Rectal smooth muscle tissue (tissue), 1 donor: ENCODE measurements at regions not wholly inside any gene's neighbourhood (a gene's known extent, or its start where the extent isn't known, plus 50 kb on each side); places are given as distances from the start of the nearest gene placed in this dataset.

ENCODE experiments used
- H3K27ac ChIP-seq: one replicate; pipeline ENCODE4 v1.7.0; 2013; ENCODE audit warnings: low read depth, low read length, inconsistent platforms
- H3K27me3 ChIP-seq: one replicate; pipeline ENCODE4 v1.7.0; 2013; ENCODE audit warnings: low read length; ENCODE audit not compliant: control insufficient read depth, insufficient read depth
- H3K36me3 ChIP-seq: one replicate; pipeline ENCODE4 v1.7.0; 2013; ENCODE audit warnings: low read length; ENCODE audit not compliant: control insufficient read depth, insufficient read depth
- H3K4me1 ChIP-seq: one replicate; pipeline ENCODE4 v1.7.0; 2013; ENCODE audit warnings: low read length; ENCODE audit not compliant: control insufficient read depth, insufficient read depth
- H3K4me3 ChIP-seq: one replicate; pipeline ENCODE4 v1.7.0; 2013; ENCODE audit warnings: low read length
- H3K9ac ChIP-seq: one replicate; pipeline ENCODE4 v1.7.0; 2013; ENCODE audit warnings: low read length

DNA sequence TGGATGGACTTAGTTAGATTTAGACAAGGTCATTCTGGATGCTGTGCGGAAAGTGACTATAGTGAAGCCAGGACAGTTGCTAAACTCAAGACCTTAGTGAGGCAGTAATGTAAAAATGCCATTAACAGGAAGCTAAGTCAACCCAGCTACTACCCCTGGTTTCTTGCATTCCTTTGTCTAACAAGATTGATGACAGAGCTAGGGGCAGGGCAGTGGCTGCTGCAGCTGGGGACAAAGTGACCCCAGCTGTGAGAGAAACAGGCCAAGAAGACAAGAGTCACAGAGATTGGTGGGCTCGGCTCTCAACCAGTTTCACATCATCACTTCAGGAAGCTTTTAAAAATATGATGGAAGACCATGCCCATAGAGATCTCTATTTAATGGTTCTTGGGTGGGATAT, 110.4 kb upstream of the POU2AF2 start:
- no peaks in the 10 kb centered on the region for H3K27me3 ChIP-seq
- H3K4me3 ChIP-seq, result no peak overlapping the region
- H3K9ac ChIP-seq, result no peak overlapping the region
- H3K27ac ChIP-seq, result no peak overlapping the region
- no peaks in the 10 kb centered on the region for H3K36me3 ChIP-seq
- no peaks in the 10 kb centered on the region for H3K4me1 ChIP-seq

DNA sequence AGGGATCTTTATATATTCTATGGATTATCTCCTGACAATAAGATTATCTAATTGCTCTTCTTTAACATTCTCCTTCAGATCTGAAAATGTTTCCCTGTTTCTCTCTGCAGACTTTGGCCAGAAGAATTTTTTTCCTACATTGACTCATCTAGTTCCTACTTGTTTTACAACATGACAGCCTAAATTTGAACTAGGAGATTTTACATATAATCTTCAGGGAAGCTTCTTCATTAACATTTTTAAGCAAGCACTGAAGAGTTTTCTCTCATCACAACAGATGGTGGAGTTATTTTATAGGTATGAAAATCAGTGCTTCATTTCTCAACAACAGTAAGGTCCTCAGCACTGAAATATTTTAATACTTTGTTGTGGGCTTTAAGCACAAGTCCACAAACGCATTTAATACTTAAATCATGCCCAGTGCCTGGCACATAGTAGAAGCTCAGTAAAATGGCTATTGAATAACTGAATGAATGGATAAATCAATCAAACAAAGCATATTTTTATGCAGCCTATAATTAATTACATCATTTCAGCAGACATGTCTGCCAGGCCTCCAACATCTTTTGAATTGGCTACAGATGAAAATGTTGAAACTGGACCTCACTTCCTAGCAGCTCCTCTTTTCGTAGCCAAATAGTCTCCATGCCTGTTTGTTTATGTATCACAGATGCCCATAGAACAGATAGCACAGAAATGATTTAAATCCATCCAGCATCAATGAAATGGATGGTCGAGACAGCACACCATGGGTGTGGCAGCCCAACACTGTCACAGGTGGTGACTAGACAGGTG, 117.3 kb upstream of the POU2AF2 start:
- Histone ChIP-seq H3K9ac (no peak overlapping the region), H3K36me3 (no peaks in the 10 kb centered on the region), H3K4me3 (no peak overlapping the region), H3K4me1 (no peaks in the 10 kb centered on the region), H3K27me3 (no peaks in the 10 kb centered on the region), H3K27ac (no peak overlapping the region)

DNA sequence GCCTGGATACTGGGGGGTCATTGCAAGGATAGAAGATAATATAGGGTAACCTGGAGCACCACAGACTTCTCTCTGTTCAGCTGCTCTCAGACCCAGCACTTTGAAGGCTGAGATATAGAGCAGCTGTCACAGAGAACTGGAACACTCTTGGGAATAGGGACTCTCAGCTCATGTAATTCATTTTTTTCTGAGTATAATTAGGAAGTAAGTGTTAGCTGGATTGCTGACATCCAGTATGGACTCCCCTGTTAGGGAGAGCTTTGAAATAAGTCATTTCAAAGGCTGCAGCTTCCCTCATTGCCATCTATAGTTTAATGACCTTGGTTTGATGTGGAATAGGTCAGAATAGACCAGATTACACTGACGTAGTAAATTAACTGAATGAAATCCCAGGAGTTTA, 120.8 kb upstream of the POU2AF2 start:
- no peaks in the 10 kb centered on the region for H3K4me1 ChIP-seq
- no peaks in the 10 kb centered on the region for H3K27me3 ChIP-seq
- no peak overlapping the region for H3K9ac ChIP-seq
- H3K27ac ChIP-seq, result no peak overlapping the region
- no peaks in the 10 kb centered on the region for H3K36me3 ChIP-seq
- H3K4me3 ChIP-seq, result no peak overlapping the region

DNA sequence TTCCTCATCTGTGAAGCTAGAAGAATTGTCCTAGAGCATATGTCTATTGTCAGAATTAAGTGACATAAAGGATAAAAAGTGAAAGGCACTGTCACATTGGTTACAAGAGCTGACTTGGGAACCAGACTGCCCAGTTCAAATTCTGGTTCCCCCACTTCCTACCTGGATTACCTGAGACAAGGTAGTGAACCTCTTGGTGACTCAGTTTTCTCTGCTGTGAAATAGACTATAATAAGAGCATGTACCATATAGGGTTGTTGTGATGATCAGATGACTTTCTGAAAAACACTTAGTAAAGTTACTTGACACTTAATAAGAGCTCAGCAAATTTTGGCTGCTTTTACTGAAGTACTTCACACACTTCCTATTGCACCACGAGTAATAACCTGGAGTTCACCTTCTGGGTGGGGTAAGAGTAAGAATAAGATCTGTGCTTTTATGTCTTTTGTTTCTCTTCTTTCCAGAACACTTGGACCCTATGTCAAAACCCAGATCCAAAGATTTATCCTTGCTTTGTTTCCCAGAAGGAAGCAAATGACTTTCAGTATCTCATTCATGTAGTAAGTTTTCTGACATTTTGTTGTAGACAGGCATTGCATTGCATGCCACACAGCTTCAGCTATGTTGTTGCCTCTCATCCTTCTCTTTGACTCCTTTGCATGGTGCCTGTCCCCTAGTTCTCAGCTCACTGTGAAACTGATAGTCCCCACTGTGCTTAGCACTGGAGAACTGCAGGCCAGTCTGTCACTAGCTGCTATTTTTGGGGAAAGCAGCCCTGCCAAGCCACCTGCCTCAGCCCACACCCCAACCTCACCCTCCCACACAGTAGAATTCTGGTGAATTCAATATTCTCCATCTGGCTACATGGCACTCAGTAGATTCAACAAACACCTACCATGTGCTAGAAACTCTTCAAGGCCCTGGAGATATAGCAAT, 121.8 kb upstream of the POU2AF2 start:
- Histone ChIP-seq H3K27ac (no peak overlapping the region), H3K4me1 (no peaks in the 10 kb centered on the region), H3K4me3 (no peak overlapping the region), H3K27me3 (no peaks in the 10 kb centered on the region), H3K36me3 (no peaks in the 10 kb centered on the region), H3K9ac (no peak overlapping the region)

DNA sequence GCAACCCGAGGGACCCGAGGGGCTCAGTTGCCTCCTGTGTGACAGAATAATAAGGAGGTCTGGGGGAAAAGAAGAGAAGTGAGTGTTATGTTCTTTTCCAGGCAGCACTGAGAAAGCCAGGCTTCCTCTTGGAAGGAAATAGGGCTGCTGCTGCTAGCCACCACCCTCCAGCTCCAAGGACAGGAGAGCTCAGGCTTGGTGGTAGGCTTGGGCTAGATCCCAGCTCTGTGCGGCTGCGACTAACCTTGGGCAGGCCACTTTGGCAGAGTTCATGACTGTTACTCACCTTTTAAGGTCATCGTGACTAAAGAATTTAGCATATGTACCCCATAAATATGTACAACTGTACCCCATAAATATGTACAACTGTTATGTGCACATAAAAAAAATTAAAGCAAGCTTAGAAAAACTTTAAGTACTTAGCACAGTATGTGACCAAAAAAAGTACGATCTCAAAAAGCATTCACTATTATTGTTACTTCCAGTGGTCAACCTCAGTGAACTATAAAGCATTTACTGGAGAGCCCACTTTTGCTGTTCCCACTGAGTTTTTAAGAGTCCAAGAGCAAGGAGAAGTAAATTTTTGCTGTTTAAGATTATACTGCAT, 124.7 kb upstream of the POU2AF2 start:
- Histone ChIP-seq H3K9ac (no peak overlapping the region), H3K4me3 (no peak overlapping the region), H3K27ac (no peak overlapping the region), H3K4me1 (no peaks in the 10 kb centered on the region), H3K27me3 (no peaks in the 10 kb centered on the region), H3K36me3 (no peaks in the 10 kb centered on the region)

DNA sequence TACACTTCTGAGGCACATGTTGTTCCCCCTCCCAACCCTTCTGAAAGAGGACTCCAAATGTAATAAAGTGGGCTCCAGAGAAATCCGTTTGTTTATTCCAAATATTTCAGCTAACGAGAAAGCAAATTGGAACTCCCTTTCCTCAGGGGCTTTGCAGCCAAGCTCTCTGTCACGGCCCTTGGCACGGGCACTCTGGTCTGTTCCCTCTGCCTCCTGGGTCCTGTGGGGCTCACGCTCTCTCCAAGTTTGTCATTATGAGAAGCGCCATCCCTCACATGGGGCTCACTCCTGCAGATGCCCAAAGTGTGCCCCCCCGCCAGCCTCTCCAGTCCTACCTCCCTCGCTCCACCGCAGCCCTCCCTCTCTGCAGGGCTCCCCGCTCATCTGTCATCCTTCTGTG, 125.4 kb upstream of the POU2AF2 start:
- no peak overlapping the region for H3K9ac ChIP-seq
- no peaks in the 10 kb centered on the region for H3K36me3 ChIP-seq
- H3K4me1 ChIP-seq, result no peaks in the 10 kb centered on the region
- no peak overlapping the region for H3K4me3 ChIP-seq
- H3K27me3 ChIP-seq, result no peaks in the 10 kb centered on the region
- no peak overlapping the region for H3K27ac ChIP-seq

DNA sequence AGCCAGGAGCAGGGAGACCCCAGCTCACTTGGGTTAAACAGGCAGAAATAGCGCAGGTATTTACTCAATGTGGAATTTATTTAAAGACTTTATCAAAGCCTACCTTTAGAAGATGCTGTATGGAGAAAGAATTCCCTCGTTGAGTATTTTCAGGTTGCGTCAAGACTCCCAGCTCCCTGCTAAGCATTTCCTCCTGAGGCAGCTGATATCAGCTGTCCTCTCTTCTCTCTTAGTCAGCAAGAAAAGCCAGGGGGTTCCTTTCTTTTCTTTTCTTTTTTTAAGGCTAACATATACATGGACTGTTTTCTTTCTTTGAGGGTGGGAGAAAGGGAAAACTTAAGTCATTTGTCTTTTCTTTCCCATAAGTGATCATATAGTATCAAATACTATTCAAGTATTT, 125.8 kb upstream of the POU2AF2 start:
- Histone ChIP-seq H3K27me3 (no peaks in the 10 kb centered on the region), H3K4me3 (no peak overlapping the region), H3K9ac (no peak overlapping the region), H3K27ac (no peak overlapping the region), H3K4me1 (no peaks in the 10 kb centered on the region), H3K36me3 (no peaks in the 10 kb centered on the region)

DNA sequence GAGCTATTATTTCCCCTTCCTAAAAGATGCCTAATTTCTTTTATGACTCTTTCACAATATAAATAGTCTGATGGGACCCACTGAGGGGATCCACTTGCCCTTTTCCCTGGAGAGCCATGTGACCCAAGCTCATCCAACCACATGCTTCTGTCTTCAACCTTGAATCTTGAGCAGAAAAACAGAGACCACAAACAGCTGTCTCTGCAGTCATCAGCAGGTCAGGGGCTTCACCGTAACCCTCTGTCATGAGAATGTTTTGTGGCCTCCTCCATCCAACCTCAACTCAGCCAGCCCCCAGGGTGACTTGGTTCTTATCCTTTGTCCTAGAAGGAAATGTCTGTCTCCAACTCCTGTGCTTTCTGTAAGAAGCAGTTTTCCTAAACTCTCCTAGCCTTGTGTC, 129.6 kb upstream of the POU2AF2 start:
- no peaks in the 10 kb centered on the region for H3K4me1 ChIP-seq
- no peaks in the 10 kb centered on the region for H3K27me3 ChIP-seq
- H3K36me3 ChIP-seq, result no peaks in the 10 kb centered on the region
- H3K9ac ChIP-seq, result no peak overlapping the region
- H3K4me3 ChIP-seq, result no peak overlapping the region
- H3K27ac ChIP-seq, result no peak overlapping the region

DNA sequence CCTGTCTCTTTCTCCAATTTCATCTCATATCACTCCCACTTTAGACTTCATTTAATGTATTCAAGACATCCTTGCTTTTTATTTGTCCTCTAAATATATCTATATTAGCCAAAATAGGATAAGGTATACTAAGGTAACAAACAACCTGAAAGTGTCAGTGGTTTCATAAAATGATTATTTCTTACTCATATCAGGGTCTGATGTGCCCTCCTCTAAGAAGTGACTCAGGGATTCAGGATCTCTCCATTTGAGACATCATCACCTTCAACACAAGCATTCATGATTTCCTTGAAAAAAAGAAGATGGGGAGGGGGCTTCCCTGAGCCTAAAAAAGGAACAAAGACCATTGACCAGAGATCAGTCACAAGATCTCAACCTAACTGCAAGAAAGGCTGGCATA, 131.4 kb upstream of the POU2AF2 start:
- no peaks in the 10 kb centered on the region for H3K36me3 ChIP-seq
- H3K27ac ChIP-seq, result no peak overlapping the region
- H3K9ac ChIP-seq, result no peak overlapping the region
- no peak overlapping the region for H3K4me3 ChIP-seq
- H3K4me1 ChIP-seq, result no peaks in the 10 kb centered on the region
- H3K27me3 ChIP-seq, result no peaks in the 10 kb centered on the region

DNA sequence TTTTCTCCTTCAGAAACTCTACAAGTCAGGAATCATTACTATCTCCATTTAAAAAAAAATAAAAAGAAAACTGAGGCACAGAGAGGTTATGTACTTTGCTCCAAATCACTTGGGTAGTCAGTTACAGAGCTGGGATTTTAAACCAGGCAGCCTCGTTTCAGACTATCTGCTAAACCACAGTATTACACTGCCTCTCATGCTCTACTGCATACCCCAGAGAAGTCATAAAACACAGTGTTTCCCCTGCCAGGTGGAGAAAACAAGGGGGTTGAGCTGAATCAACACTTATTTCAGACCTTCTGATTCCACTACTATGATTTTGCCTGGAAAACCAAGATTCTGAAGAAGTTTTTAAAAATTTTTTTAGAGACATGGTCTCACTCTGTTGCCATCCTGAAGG, 132.9 kb upstream of the POU2AF2 start:
- Histone ChIP-seq H3K27me3 (no peaks in the 10 kb centered on the region), H3K4me1 (no peaks in the 10 kb centered on the region), H3K36me3 (no peaks in the 10 kb centered on the region), H3K27ac (no peak overlapping the region), H3K4me3 (no peak overlapping the region), H3K9ac (no peak overlapping the region)

DNA sequence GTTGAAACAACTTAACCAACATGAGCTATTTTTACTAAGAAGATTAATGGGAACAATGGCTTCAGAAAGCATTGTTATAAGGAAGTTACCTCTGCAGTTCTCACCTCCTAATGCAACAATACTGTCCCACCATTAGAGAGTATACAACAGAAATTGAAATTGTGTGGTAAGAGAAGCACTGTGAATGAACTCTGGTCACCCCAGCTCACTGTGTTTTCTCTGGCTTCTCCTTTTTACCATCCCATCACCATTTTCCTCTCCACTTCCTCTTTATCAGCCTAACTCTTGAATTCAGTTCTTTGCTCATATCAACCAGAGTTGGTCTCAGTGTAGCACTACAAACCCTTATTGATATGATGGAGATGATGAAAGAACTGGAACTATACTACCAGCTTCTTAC, 138.0 kb upstream of the POU2AF2 start:
- Histone ChIP-seq H3K27ac (no peak overlapping the region), H3K4me1 (no peaks in the 10 kb centered on the region), H3K9ac (no peak overlapping the region), H3K4me3 (no peak overlapping the region), H3K27me3 (no peaks in the 10 kb centered on the region), H3K36me3 (no peaks in the 10 kb centered on the region)

DNA sequence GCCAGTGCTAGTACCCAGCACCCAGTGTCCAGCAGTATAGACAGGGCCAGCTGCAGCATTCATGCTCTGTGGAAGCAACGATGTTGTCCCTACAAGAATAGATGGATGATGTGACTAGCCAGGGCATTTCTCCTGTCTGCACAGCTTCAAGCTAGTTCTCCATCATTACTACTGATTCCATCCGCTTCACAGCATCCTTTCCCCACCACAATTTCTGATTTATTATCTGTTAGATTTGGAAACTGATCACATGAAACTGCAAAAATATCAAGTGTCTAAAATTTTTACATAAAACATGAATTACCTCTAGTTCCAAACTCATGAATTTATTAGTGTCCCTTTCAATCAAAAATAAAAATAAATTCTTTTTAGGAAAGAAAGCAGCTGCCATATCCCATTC, 138.9 kb upstream of the POU2AF2 start:
- Histone ChIP-seq H3K36me3 (no peaks in the 10 kb centered on the region), H3K27ac (no peak overlapping the region), H3K4me1 (no peaks in the 10 kb centered on the region), H3K4me3 (no peak overlapping the region), H3K9ac (no peak overlapping the region), H3K27me3 (no peaks in the 10 kb centered on the region)
